Body of pancreas (tissue), 4 donors: ENCODE measurements at regions not wholly inside any gene's neighbourhood (a gene's known extent, or its start where the extent isn't known, plus 50 kb on each side); places are given as distances from the start of the nearest gene placed in this dataset.

ENCODE experiments used
- CTCF ChIP-seq, 7 experiments: fragments of 450-650 bp in 4 of 7; fragments of 200-600 bp in 3 of 7; sonication (generic) in 3 of 7; IDR thresholded peaks; one replicate each; pipeline ENCODE4 v1.5.1; 2016 to 2019; ENCODE audit warnings: antibody characterized with exemption in 7 of 7
- POLR2A ChIP-seq, 3 donors: fragments of 450-650 bp; IDR thresholded peaks; one replicate each; pipeline ENCODE4 v1.6.1; 2016; ENCODE audit warnings: antibody characterized with exemption in 3 of 3, mild to moderate bottlenecking in 2 of 3

DNA sequence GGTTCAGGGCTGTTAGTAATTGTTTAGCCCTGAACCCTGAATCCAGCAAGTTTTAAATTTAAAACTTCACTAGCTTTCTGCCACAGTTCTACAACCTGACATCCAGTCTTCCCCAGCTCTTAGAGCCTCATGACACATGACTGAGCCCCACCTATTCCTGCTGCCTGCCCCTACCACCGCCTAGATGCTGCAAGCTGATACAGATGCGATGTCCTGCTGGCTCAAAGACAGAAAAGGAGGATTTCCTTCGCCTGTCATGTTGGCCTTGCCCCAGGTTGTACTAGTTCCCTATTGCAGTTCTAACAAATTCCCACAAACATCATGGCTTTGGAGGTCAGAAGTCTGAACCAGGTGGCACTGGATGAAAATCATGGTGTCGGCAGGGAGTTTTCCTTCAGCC lies 510.6 kb upstream of the PPP2R3A start:
- no peak for TF ChIP-seq POLR2A (IDR thresholded peaks at IDR 0.05)
- TF ChIP-seq CTCF (IDR thresholded peaks at IDR 0.05): no peak
